Right ventricle myocardium superior (tissue), 1 donor: ENCODE measurements at regions not wholly inside any gene's neighbourhood (a gene's known extent, or its start where the extent isn't known, plus 50 kb on each side); places are given as distances from the start of the nearest gene placed in this dataset.
"Not testable (repeated sequence)": the region's sequence is repeated elsewhere in the genome, so short reads cannot be mapped to it uniquely, and the experiment has no call there.

Experiments
- ATAC-seq: fragments of 200-7000 bp; cut with Tn5 transposase; one replicate; pipeline ENCODE4 v1.9.1; 2020; ENCODE audit warnings: mild to moderate bottlenecking; ENCODE audit not compliant: poor library complexity
- DNase-seq: peaks from one replicate; pipeline ENCODE4 v3.0.0-alpha.2; 2020
- intact Hi-C: fragments of 100-400 bp; cut with DNase I; formaldehyde crosslinking; loops from one replicate; pipeline ENCODE4 v1.11.2; 2022
- donor health status: DM: no; HTN: yes; CAD: no; lungs with severe emphysema.

- intact Hi-C loops, result no loop called here
- ATAC-seq, result no peak
- DNase-seq, result no peak
Observed at GRCh38 chr12:124201248-124201647, 93.6 kb upstream of the RFLNA start.

DNA sequence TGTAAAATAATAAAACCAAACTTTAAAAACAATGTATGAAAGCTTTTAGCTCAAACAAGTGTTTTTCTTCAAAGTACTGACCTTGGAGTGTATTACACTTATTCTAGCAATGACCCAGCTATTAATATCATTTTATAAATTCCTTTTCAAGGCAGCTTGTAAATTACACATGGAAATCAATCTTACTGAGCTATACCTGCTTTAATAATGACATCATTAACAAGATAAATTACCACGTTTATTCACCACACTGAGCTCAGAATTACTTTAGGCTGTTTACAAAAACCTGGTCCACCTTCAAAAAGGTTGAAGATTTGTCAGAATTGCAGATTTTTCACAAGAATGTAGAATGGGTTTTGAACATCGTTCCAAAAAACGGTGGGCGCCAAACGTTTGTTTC is 91.7 kb upstream of the RFLNA start:
- intact Hi-C loops, result no loop called here
- no peak for DNase-seq
- ATAC-seq, result no peak

DNA sequence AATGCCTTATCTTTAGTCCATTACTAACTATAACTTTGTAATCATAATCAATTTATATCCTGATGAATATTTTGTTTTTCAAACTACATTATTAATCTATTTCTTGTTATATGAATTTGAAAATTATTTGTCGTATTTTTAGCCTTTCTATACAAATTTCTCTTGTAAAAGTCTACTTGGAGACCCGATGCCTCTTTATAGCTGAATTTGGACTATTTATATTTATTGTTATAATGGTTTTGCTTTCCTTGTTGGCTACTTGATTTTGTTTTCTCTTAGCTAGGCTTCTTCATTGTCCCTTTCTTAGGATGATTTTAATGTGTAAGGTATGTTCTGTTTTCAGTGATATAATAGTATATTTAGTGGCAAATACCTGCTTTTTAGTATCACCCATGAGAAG is 89.5 kb upstream of the RFLNA start:
- DNase-seq, result no peak

DNA sequence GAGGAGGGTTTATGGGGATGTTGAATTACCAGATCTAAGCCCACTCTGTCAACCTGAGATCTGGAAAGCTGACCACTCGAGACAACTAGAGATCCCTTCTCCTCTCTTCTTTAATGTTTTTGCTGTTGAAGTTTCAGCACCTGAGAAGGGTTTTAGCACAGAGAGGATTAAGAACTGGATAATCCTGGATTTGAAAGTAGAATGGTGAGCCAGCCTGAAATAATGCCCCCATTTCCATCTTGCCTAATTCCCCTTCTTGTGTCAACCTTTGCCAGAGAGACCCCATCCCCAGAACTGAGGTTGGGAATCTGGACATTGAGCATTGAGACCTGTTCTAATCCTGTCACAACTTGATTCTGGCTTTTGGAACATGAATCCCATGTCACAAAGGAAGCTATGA is 87.8 kb upstream of the RFLNA start:
- intact Hi-C loops, result no loop called here

More for the DNA sequence above, 89.5 kb upstream of the RFLNA start:
- ATAC-seq, result no peak
- intact Hi-C loops, result no loop called here

GRCh38 chr12:124207617-124208016 is 87.3 kb upstream of the RFLNA start:
- DNase-seq, result no peak
- intact Hi-C loops, result no loop called here
- no peak for ATAC-seq

More for the DNA sequence above, 87.8 kb upstream of the RFLNA start:
- DNase-seq (no peak), ATAC-seq (no peak)

- DNase-seq, result no peak
- intact Hi-C loops, result no loop called here
- ATAC-seq, result no peak
Observed at GRCh38 chr12:124208489-124208888, 86.4 kb upstream of the RFLNA start.

DNA sequence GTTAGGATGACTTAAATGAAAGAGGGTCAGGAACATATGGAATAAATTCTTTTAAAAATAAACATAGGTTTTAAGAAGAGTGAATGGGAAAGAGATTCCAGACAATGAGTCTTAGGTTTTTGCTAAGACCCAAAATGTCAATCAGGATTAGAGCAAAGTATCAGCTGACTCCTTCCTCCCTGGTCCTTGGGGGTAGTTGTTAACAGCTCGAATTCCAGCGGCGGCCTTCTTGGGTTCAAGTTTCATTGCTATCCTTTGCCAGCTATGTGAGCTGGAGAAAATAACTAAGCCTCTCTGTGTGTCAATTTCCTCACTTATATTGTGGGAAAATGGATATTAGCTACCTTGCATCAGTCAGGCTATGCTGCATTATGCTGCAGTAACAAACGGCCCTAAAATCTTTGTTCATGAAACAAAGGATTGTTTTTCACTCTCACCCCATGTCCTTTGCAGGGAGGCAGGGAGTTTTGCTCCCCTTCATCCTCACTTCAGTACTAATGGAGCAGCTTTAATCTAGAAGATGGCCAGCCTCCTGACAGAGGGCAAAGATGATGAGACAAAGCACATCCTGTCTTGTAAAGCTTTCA is 83.8 kb upstream of the RFLNA start:
- DNase-seq (no peak), ATAC-seq (no peak)
- intact Hi-C loops, result no loop called here

DNA sequence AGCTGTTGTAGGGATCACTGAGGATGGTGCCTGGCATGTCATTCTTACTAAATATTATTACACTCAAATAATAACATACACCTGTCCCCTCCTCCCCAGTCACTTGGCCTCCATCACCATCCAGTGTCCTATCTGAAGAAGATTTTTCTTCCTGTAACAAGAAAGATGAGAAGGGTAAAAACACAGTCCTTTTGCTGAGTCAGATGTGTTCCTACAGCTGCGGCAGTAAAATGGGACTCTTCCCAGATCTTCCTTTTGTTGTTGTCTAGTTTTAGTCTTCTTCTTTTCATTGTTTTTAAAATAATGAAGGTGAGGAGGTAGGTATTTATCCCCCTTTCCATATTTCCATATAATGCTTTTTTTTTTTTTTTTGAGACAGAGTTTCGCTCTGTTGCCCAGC is 83.1 kb upstream of the RFLNA start:
- ATAC-seq (no peak), DNase-seq (no peak)
- intact Hi-C loops, result no loop called here

- DNase-seq (no peak), ATAC-seq (no peak)
- intact Hi-C loops, result no loop called here
Observed at GRCh38 chr12:124213666-124214347, 81.1 kb upstream of the RFLNA start.

GRCh38 chr12:124214574-124214973 is 80.3 kb upstream of the RFLNA start:
- DNase-seq, result no peak
- no peak for ATAC-seq
- intact Hi-C loops, result no loop called here

GRCh38 chr12:124216966-124217365 is 77.9 kb upstream of the RFLNA start:
- intact Hi-C loops, result no loop called here
- ATAC-seq, result no peak
- no peak for DNase-seq

- intact Hi-C loops, result no loop called here
- DNase-seq, result no peak
- no peak for ATAC-seq
Observed at GRCh38 chr12:124217508-124218242, 77.2 kb upstream of the RFLNA start.

- ATAC-seq (no peak), DNase-seq (no peak)
- intact Hi-C loops, result no loop called here
Observed at GRCh38 chr12:124218243-124218560, 76.7 kb upstream of the RFLNA start.

DNA sequence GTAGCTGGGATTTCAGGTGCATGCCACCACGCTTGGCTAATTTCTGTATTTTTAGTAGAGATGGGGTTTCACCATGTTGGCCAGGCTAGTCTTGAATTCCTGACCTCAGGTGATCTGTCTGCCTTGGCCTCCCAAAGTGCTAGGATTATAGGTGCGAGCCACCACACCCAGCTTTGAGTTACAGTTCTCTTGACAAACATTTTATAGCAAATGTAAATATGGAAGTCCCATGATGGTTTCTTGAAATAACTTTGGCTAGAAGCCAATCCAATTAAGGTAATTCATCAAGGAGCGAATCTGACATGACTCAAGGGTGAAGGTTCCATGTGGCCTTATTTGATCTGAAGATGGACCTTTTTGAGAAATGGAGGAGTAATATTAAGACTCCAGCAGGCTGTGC is 76.2 kb upstream of the RFLNA start:
- DNase-seq, intact Hi-C loops, ATAC-seq: not testable (repeated sequence)

GRCh38 chr12:124222368-124223245 is 72.3 kb upstream of the RFLNA start:
- ATAC-seq, result no peak
- intact Hi-C loops, result no loop called here
- DNase-seq, result no peak

- DNase-seq, ATAC-seq, intact Hi-C loops: not testable (repeated sequence)
Observed at GRCh38 chr12:124223733-124224138, 71.2 kb upstream of the RFLNA start.

GRCh38 chr12:124224535-124225110 is 70.3 kb upstream of the RFLNA start:
- intact Hi-C loops, result no loop called here
- ATAC-seq (no peak), DNase-seq (no peak)

DNA sequence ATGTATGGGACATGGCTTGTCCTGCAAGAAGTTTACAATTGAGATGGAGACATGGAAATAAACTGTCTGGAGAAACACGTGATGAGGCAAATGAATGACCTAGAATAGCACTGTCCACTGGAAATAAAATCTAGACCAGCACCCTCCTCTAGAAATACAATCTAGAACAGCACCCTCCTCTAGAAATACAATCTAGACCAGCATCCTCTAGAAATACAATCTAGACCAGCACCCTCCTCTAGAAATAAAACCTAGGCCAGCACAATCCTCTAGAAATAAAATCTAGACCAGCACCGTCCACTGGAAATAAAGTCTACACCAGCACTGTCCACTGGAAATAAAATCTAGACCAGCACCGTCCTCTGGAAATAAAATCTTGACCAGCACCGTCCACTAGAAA is 69.2 kb upstream of the RFLNA start:
- intact Hi-C loops, result no loop called here
- DNase-seq (no peak), ATAC-seq (no peak)
